Erythroblast (primary cell): ENCODE measurements at regions not wholly inside any gene's neighbourhood (a gene's known extent, or its start where the extent isn't known, plus 50 kb on each side); places are given as distances from the start of the nearest gene placed in this dataset.

ENCODE experiments used
- GATA1 ChIP-seq: IDR thresholded peaks from 2 replicates; pipeline ENCODE4 v1.6.1; 2011; ENCODE audit warnings: low read depth, mild to moderate bottlenecking, control low read depth, low read length, moderate library complexity
- POLR2A ChIP-seq: IDR thresholded peaks from 2 replicates; pipeline ENCODE4 v1.6.1; 2011; ENCODE audit warnings: mild to moderate bottlenecking, low read length

DNA sequence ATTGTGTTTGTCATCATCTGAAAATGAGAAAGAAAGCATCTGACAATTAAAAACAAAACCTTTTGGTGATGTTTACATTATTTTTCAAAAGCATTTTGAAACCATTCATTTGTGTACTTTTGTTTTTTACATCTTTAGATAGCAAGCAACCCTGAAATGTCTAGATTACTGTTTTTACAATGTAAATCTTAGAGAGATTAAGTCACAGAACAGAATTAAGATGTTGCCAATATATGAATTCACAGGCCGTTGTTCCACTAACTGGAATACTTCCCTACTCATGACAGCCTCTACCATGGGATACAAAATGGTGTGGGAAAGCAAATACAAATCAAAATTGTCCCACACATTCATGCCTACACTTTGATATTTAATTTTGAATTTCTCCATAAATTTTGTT, 480.0 kb upstream of the ZEB2 start:
- no peak for TF ChIP-seq POLR2A
- TF ChIP-seq GATA1: no peak
